ENCODE measurements at regions not wholly inside any gene's neighbourhood (a gene's known extent, or its start where the extent isn't known, plus 50 kb on each side); places are given as distances from the start of the nearest gene placed in this dataset.

DNA sequence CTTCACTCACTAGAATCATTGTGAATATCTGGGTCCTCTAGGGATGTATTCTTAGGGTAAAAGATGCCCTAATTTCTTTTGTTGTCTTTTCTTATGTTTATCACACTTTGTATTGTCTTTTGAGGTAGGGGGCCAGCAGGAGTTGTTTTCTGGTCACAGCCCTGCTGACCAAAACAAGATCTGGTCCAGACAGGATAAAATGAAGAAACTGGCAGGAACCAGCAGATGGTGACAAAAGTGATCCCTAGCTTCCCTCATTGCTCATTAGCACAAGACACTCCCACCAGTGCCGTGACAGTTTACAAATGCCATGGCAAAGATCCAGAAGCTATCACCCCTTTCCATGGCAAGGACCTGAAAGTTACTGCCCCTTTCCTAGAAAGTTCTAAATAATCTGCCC is 81.7 kb upstream of the CCDC85A start:
- DNase-seq (ENCODE audit: low spot score): no peak

DNA sequence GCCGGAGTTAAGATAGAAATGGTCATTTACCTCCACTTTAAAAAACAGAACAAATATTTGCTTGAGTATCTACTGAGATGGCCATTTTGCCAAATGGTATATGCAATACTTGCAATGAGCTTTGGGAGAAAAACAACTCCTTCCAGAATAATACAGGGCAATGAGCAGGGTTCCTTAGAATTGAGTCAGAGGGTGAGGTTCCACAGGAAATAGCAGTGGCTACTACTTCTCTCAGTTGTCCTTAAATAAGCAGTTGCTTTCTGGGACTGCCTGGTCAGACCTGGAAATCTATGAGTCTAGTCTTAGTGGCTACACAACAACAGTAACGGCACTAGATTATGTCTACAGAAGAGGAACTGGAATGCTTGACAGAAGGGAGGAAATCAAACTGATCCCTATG is 80.9 kb upstream of the CCDC85A start:
- DNase-seq (ENCODE audit: low spot score): no peak

DNA sequence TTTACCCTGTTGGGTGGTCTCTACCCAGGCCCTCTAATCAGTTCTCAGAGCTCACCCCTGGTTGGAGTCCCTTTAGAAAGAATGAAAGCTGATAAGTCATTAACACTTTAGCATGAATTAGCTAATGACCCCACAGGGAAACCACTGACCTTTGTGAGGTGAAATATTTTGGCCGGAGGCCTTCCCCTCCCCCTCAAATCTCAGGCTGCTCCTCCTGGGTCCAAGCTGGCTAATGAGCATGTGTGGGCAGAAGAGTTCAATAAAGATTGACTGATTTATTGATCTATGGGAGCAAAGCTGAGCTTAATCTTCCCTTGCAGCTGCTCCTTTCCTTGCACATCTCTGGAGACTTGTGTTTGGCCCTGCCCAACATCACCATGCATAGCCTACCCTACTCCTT is 78.8 kb upstream of the CCDC85A start:
- no peak for DNase-seq (ENCODE audit: low spot score)

DNA sequence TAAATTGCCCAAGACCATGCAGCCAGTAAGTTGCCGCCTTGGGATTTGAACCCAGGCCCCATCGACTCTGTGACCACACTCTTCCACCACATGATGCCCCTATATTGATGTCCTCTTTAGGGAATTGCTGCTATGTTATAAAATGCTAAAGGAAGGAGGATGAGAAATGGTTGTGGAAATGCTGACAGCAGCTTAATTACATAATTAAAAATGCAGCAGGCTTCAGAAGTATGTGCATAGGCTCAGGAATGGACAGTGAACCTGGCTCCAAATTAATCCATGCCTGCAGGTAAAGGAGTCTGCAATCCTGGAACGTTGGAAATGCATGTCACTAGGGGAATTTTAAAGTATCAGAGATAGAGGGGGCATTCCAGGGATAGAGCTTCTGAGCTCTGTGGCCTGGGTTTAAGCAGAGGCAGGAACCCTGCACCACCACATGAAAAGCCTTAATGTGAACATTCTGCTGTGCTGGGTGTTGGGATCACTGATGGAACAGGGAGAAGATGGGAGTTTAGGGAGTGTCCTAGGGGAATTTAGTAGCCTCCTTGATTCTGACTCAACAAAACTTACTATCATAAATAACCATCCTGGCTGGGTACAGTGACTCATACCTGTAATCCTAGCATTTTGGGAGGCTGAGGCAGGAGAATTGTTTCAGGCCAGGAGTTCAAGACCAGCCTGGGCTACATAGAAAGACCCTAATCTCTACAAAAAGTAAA is 76.1 kb upstream of the CCDC85A start:
- DNase-seq (ENCODE audit: low spot score): no peak

DNA sequence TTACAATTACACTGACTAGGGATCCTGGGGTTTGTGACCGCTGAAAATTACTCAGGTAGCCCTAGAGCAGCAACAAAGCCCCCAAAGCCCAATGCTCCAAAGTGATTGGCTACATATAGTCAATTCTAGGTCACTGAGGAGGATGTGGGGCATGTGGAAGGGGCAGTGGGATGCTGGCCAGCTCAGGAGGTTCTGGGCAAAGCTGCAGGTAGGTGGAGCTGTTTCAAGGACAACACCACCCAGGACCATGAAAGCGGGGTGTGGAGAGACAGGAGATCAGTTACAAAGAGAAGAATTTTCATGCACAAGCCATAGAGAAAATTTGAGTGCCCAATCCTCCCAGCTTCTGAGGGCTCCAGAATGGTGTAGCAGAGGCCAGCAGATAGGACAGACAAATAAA is 75.0 kb upstream of the CCDC85A start:
- no peak for DNase-seq (ENCODE audit: low spot score)

DNA sequence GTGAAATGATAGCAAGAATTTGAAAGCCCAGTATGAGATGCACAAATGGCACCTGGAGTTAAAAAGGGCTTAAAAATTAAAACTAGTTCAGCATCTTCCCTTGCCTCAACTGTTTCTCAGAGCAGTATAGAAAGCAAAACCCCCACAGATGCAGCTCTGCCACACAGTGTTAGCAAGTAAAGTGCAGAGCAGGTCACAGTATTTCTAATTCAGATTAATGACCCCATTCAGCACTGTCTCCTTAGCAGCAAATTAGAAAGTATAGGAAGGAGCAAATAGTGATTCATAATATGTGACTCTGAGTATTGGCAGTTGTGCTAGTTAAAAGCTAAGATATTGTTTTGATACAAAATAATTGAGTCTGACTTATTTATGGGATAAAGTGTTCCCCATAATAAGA is 73.8 kb upstream of the CCDC85A start:
- DNase-seq (ENCODE audit: low spot score): no peak

DNA sequence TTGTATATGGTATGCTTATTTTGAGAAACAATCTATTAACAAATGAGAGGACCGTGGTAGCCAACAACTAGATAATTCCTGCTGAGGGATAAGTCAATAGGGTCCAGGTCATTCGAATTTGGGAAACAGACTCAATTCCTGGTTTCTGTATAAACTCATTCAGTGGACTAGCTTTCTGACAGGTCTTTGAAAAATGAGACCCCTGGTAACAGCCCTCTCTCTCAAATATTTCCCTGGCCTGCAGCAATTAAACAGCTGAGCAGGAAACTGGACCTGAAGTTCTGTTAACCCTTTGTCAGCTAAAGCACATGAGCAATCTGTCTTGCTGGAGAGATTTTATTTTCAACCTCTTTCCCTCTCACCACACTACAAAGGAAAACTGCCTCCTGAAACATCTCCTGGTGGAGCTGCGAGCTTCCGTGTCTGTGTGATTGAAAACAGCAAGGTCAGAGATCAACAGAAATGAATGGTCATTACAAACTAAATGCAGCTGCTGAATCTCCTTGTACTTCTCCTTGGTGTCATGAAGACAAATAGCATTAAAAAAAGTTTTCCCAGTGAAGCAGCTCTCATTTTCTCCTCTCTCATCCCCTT is 70.3 kb upstream of the CCDC85A start:
- DNase-seq (ENCODE audit: low spot score): no peak

DNA sequence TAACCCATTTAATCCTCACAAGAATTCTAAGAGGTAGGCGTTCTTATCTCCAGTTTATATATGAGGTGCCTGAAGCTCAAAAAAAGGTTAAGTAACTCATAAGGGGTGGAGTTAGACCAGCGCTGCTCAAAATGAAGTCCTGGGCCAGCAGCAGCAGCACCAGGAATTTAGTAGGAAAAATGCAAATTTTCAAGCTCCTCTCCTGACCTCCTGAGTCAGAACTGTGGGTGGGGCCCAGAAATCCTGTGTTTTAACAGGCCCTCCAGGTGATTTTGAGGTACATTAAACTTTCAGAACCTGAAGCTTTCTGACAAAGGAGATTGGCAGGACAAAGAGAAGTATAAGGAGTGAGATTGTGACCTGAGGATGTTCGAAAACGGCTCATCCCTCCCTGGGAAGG is 66.0 kb upstream of the CCDC85A start:
- no peak for DNase-seq (ENCODE audit: low spot score)

DNA sequence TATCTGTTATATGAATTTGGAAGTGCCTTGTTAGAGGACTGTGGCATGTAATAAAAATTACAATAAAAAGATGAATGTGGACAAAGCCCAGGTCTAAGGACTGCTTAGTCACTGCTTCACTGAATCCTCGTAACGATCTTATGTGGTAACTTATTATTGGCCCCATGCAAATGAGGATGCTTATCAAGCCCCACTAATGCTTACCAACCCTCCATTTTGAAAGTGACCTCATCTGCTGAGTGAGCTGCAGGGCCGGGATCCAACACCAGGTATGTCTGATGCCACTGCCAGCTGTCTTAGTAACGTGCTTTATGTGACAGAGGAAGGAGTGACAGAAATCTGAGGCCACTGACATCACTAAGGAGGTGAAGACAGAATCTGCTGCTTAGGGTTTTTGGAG is 65.3 kb upstream of the CCDC85A start:
- DNase-seq (ENCODE audit: low spot score): no peak

DNA sequence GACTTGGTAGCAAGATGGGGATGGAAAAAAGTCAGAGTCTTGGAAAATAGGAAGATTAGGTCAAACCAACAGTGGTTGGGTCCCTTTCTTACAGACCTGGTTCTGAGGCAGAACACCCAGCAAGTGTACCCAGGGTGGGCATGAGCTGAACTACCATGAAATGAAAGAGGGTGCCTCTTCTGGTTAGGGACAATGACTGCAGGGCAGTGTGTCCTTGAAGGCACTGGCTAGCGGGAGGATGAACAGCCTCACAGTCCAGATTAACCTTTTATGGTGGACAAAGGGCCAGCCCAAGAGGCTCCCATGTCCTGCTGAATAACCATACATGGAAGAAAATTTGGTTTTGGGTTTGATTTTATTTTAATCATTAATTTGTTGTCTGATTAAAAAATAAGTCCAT is 61.8 kb upstream of the CCDC85A start:
- no peak for DNase-seq (ENCODE audit: low spot score)

DNA sequence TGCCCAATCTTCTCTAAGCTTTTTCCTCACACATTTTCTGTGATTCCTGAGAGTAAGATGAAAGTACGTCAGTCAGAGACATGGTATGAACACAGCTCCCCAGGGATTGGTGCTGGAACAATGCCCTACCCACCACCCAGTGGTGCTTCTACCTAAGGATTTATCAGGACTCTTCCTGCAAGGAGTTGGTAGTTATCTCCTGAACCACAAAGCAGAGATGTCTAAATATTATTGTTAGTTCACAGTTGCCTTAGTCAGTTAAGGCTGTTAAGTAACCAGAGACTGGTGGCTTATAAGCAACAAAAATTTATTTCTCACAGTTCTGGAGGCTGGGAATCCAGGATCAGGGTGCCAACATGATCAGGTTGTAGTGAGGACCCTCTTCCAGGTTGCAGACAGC is 60.3 kb upstream of the CCDC85A start:
- DNase-seq (ENCODE audit: low spot score): no peak

DNA sequence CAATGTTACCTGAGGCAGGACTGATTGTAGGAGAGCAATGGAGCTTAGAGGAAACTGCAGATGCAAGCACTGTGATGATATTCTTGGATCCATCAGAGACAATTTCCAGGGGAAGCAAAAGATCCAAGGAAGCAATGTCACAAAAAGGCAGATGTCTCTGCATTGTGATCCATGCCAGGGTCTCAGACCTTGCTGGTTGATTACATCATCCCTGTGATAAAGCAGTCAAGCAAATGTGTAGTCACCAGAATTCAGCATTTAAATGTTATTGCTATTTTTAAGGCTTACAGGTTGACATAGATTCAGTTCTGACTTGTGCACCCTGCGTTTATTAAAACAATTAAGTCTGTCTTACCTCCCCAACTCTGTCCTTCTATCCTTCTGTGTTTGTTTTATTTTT is 56.8 kb upstream of the CCDC85A start:
- DNase-seq (ENCODE audit: low spot score): no peak

DNA sequence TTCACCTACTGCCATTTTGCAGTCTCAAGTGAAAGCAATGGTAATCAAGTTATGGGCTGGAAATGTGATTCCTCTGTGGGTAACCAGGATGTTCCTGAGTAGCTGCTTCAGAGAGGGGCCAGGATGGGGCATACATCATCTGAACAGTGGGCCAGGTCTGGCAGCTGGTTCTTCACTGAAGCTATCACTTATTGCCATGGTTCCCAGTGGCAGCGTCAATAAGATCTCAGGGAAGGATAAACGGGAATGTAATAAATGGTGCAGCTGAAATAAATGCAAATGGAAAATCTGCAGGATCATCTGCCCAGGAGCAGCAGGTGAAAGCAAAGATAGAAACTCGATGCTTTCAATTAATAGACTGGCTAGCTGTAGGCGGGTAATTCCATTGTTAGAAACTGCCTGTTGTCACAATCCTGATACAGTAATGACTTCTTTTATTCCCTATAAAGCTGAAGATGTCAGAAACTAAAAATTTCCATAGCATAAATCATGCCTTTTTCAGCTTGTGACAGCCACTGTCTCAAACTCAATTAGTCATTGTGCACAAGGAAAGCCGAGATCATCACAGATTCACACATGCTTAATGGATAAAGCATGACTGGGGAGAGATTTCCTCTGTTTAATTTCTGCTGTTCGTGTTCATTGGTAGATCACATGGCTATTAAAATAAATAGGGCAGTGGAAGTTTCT is 56.2 kb upstream of the CCDC85A start:
- DNase-seq (ENCODE audit: low spot score): no peak

DNA sequence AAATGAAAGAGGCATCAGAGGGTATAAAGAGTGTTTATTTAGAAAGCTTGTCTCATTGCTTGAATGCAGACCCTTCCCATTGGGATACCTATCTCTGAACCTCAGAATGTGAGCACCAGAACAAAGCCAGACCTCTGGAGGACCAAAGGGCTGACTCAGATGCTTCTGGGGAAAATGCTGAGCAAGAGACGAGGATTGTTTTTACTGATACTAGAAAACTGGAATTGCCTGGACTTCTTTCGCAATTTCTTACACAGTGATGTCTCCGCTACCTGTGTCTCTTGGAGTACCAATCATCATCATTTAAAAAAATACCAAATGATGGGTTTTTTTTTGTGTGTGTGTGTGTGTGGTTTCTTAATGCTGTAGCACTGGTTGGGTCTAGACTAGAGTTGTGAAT is 55.6 kb upstream of the CCDC85A start:
- no peak for DNase-seq (ENCODE audit: low spot score)

DNA sequence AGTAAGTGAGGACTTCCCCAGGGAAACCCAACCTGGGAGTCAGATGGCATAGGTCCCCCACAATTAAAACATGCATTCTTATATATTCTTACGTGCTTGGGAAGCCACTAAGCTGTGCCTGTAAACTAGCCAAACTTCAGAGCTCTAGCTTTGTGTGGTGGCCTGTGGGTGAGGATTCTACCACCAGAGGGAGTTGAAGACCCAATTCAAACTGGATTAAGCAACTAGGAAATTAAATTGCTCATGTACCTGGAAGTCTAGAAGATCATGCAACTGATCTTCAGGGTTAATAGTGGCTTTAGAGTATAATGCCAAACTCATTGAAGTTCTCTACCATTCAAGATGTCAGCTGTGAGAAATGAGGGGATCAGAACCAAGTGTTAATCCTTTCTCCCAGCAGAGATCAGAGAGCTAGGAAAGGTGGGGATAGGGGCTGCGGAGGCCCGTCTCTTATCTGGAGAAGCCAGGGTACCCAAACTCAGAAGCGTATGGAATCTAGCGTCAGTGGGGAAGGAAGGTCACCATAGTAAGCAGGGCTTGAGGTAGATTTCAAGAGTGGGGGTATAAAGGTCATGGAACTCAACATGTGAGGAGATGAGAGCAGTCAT is 53.2 kb upstream of the CCDC85A start:
- no peak for DNase-seq (ENCODE audit: low spot score)

DNA sequence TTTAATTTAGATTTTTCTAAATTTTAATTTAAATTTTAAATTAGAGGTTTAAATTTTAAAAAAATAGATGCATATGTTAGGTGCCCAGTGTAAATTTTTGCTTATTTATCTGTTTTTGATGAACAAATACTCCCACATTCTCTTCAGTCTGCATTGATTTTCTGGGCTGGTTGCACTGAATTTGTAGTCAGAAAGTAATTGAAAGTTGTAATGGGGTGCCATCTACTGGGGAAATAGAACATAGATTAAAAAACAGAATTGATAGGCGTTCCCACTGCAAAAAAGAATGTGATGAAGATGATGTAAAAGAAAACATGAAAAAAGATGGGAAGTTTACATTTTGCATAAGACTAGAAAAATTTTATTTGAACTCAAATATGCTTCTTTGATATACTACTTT is 51.7 kb upstream of the CCDC85A start:
- peak; percentile 3 for DNase-seq (ENCODE audit: low spot score)

DNA sequence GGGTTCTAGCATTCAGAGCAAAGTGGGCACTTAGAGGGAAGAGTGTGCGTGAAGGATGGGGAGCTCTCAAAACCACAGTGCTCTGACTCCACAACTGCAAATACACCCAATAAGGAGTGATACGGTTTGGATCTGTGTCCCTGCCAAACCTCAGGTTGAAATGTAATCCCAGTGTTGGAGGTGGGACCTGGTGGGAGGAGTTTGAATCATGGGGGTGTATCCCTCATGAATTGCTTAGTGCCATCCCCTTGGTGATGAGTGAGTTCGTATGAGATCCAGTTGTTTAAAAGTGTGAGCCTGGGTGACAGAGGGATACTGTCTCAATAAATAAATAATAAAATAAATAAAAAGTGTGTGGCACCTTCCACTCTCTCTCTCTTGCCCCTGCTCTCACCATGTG is 50.3 kb upstream of the CCDC85A start:
- DNase-seq (ENCODE audit: low spot score): no peak

DNA sequence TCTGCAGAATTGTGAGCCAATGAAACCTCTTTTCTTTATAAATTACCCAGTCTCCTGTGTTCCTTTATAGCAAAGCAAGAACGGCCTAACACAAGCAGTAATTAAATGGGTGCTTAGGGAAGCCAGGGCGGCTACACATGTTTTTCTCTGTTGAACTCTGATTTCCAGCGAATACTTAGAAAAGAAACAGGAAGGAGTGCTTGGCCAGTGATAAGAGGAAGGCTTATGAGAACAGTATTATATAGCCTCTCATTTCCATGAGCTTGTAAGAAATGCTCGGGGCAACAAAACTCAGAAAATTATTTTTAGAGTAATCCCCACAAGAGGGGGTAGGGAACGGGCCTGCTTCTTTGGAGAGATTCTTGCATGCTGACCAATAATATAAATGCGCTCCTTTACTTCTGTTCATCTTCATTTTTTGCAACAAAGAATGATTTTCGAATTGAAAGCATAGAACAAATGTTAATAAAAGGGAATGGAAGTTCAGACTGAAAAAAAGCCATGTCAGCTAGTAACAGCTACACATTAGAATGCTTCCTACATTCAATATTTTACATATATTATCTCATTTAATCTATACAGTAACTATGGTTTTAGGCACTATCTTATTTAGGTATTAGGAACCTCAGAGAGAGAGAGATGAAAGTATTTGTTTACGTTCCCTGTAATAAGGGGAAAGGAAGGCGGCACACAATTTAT is 49.7 kb upstream of the CCDC85A start:
- no peak for DNase-seq (ENCODE audit: low spot score)
